CD4-positive, alpha-beta T cell (primary cell): ENCODE measurements at regions not wholly inside any gene's neighbourhood (a gene's known extent, or its start where the extent isn't known, plus 50 kb on each side); places are given as distances from the start of the nearest gene placed in this dataset.

ENCODE experiments used
- ATAC-seq: fragments of 200-7000 bp; cut with Tn5 transposase; one replicate; pipeline ENCODE4 v1.10.0; 2022; ENCODE audit warnings: mild to moderate bottlenecking; ENCODE audit not compliant: poor library complexity
- CTCF ChIA-PET: fragments of 350-600 bp; sonication (Branson Sonifier 250); formaldehyde crosslinking; loops from one replicate; lab custom pipeline; 2021; ENCODE audit warnings: antibody characterized with exemption, inconsistent platforms; lab: Charles Lee
- POLR2A ChIA-PET: fragments of 350-600 bp; sonication (Branson Sonifier 250); formaldehyde crosslinking; loops from one replicate; lab custom pipeline; 2021; ENCODE audit warnings: antibody characterized with exemption, inconsistent platforms; lab: Charles Lee
- DNase-seq, 14 experiments: peaks; one replicate each; pipeline ENCODE4 v3.0.0-alpha.2; 2013 to 2020; ENCODE audit warnings: mixed read lengths in 2 of 14
- H3K27ac ChIP-seq, 2 donors: one replicate each; pipeline versions ENCODE4 v1.5.1 to v1.7.0; 2013; ENCODE audit warnings: low read length in 2 of 2, low read depth in 1 of 2, mild to moderate bottlenecking in 1 of 2
- H3K27me3 ChIP-seq, 2 experiments: 1 replicate in 1 of 2; 2 replicates in 1 of 2; pipeline versions ENCODE4 v1.6.1 to v1.7.0; 2013; ENCODE audit warnings: low read length in 2 of 2, control low read depth in 1 of 2, mild to moderate bottlenecking in 1 of 2, moderate library complexity in 1 of 2; ENCODE audit not compliant: insufficient read depth in 2 of 2, control insufficient read depth in 1 of 2
- H3K36me3 ChIP-seq: one replicate; pipeline ENCODE4 v1.6.1; 2013; ENCODE audit warnings: low read length, control low read depth; ENCODE audit not compliant: insufficient read depth
- H3K4me1 ChIP-seq: one replicate; pipeline ENCODE4 v1.6.1; 2013; ENCODE audit warnings: low read length, control low read depth; ENCODE audit not compliant: insufficient read depth
- H3K4me3 ChIP-seq: one replicate; pipeline ENCODE4 v1.5.1; 2013; ENCODE audit warnings: mild to moderate bottlenecking, low read length, moderate library complexity
- H3K9me3 ChIP-seq, 2 experiments: 1 replicate in 1 of 2; 2 replicates in 1 of 2; pipeline versions ENCODE4 v1.6.1 to v1.7.0; 2013; ENCODE audit warnings: low read length in 2 of 2, mild to moderate bottlenecking in 2 of 2, control low read depth in 1 of 2, moderate library complexity in 1 of 2; ENCODE audit not compliant: control insufficient read depth in 1 of 2, insufficient read depth in 1 of 2
- H3K27ac Mint-ChIP-seq: one replicate; pipeline ENCODE4 v1.8.0; 2020; ENCODE audit warnings: mixed read lengths
- H3K27me3 Mint-ChIP-seq: one replicate; pipeline ENCODE4 v1.8.0; 2021; ENCODE audit warnings: mixed read lengths
- H3K36me3 Mint-ChIP-seq: one replicate; pipeline ENCODE4 v1.8.0; 2021; ENCODE audit warnings: low read depth, mixed read lengths
- H3K4me1 Mint-ChIP-seq: one replicate; pipeline ENCODE4 v1.8.0; 2021; ENCODE audit warnings: low read depth, mixed read lengths
- H3K4me3 Mint-ChIP-seq: one replicate; pipeline ENCODE4 v1.8.0; 2020; ENCODE audit warnings: mild to moderate bottlenecking, mixed read lengths
- H3K9me3 Mint-ChIP-seq: one replicate; pipeline ENCODE4 v1.8.0; 2020; ENCODE audit warnings: mixed read lengths
- intact Hi-C, 2 experiments: fragments of 100-400 bp; cut with DNase I in 1 of 2; cut with micrococcal nuclease in 1 of 2; formaldehyde crosslinking; loops; one replicate each; pipeline versions ENCODE4 v1.15.1 to v1.9.0; 2023 to 2025; cut with DNase I, micrococcal nuclease
- TF ChIP-seq, protein P1 (sequence below): fragments of 200-600 bp; IDR thresholded peaks from one replicate; pipeline ENCODE4 v1.8.0; 2022; ENCODE audit warnings: antibody characterized with exemption, mild to moderate bottlenecking

DNA sequence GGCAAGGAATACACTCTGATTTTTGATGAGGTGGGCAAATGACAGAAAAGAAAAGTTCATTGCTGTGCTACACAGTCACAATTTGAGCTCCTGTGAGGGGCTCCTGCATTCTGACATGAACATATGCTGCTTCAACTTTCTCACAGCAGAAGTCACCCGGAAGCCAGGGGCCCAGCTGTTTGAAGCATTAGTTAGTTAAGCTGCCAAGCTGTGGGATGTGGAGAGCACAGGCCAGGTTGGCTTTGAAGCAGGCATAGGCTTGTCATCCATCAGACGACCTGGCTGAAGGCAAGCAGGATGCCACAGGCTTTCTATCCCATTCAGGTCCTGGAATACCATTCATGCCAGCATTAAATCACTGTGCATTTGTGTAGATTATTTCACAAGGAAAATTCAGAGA is 63.1 kb downstream of the MTNR1B start:
- TF ChIP-seq, protein P1, sequence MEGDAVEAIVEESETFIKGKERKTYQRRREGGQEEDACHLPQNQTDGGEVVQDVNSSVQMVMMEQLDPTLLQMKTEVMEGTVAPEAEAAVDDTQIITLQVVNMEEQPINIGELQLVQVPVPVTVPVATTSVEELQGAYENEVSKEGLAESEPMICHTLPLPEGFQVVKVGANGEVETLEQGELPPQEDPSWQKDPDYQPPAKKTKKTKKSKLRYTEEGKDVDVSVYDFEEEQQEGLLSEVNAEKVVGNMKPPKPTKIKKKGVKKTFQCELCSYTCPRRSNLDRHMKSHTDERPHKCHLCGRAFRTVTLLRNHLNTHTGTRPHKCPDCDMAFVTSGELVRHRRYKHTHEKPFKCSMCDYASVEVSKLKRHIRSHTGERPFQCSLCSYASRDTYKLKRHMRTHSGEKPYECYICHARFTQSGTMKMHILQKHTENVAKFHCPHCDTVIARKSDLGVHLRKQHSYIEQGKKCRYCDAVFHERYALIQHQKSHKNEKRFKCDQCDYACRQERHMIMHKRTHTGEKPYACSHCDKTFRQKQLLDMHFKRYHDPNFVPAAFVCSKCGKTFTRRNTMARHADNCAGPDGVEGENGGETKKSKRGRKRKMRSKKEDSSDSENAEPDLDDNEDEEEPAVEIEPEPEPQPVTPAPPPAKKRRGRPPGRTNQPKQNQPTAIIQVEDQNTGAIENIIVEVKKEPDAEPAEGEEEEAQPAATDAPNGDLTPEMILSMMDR: no peak
- ATAC-seq (no peak), DNase-seq (no peak)
- H3K27ac Mint-ChIP-seq: no peak overlapping the region
- Histone ChIP-seq H3K4me1 (no peaks in the 10 kb centered on the region), H3K4me3 (no peak overlapping the region), H3K36me3 (no peaks in the 10 kb centered on the region), H3K27me3 (no peaks in the 10 kb centered on the region), H3K9me3 (no peaks in the 10 kb centered on the region), H3K27ac (no peak overlapping the region)
- ChIA-PET POLR2A (no interaction called here), CTCF (no interaction called here)
- H3K27me3 Mint-ChIP-seq: no peaks in the 10 kb centered on the region
- H3K9me3 Mint-ChIP-seq: no peaks in the 10 kb centered on the region
- intact Hi-C loops: no loop called here
- H3K36me3 Mint-ChIP-seq: no peaks in the 10 kb centered on the region
- no peak overlapping the region for H3K4me3 Mint-ChIP-seq
- H3K4me1 Mint-ChIP-seq: no peaks in the 10 kb centered on the region

DNA sequence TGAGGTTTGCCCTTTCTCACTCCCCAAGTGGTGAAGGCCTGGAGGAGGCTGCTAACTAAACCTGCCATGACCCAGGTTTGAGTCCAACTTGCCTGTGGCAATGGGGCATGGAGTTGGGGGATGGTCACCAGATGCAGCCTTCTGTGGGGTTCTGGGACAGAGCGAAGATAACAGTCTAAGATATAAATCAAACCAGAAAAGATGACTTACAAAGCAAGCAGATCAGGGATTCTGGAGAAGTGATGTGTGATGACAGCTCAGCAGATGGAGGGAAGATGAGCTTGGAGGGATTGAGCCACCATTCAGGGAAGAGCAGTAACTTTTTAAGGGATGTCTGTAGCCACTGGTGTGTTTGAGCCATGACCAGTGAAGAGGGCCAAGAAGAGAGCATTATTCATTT is 63.6 kb downstream of the MTNR1B start:
- no peaks in the 10 kb centered on the region for H3K36me3 ChIP-seq
- Mint-ChIP-seq H3K9me3 (no peaks in the 10 kb centered on the region), H3K27me3 (no peaks in the 10 kb centered on the region), H3K4me3 (no peak overlapping the region), H3K4me1 (no peaks in the 10 kb centered on the region), H3K27ac (no peak overlapping the region), H3K36me3 (no peaks in the 10 kb centered on the region)
- H3K27ac ChIP-seq: no peak overlapping the region
- intact Hi-C loops: no loop called here
- H3K9me3 ChIP-seq: no peaks in the 10 kb centered on the region
- CTCF ChIA-PET: interaction anchor here (0.6 kb wide), 1 partner anchor 11 kb away, joined by 4 read pairs; no protein-coding TSS in a partner anchor
- TF ChIP-seq, protein P1: no peak
- H3K4me3 ChIP-seq: no peak overlapping the region
- POLR2A ChIA-PET: no interaction called here
- no peaks in the 10 kb centered on the region for H3K4me1 ChIP-seq
- no peaks in the 10 kb centered on the region for H3K27me3 ChIP-seq
- DNase-seq (no peak), ATAC-seq (no peak)

DNA sequence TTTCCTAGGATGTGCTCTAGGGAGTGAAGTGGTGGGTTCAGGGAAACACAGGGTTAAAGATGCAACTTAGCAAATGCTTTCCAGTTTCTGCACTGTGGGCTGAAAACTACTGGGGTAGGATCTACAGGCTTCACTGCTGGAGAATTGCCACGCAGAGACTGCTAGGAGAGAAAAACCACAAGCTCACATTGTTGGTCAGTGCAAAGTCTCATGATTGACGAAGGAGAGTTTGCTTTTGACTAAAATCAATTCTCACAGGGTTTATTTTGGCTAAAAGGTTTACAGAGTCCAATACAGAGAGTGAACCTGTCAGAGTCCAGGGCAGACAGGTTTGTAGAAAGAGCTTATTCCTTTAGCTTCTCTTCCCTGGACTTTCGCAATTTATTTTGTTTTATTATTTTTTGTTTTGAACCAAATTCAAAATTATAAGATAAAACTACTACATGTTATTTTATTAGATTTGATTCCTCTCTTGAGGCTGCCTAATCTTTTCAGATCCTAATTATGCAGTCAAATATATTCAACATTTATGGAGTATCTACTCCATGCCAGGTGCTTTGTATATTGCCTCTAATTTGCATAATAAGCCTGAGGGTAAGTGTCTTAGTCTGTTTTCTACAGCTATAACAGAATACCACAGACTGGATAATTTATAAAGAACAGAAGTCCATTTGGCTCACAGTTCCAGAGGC is 64.7 kb downstream of the MTNR1B start:
- H3K4me1 ChIP-seq: no peaks in the 10 kb centered on the region
- CTCF ChIA-PET: no interaction called here
- H3K27ac ChIP-seq: no peak overlapping the region
- Mint-ChIP-seq H3K9me3 (no peaks in the 10 kb centered on the region), H3K36me3 (no peaks in the 10 kb centered on the region), H3K4me1 (no peaks in the 10 kb centered on the region), H3K4me3 (no peak overlapping the region), H3K27ac (no peak overlapping the region), H3K27me3 (peaks cover 5% of the 10 kb centered on the region)
- DNase-seq (no peak), ATAC-seq (no peak)
- intact Hi-C loops: no loop called here
- no peak overlapping the region for H3K4me3 ChIP-seq
- no peaks in the 10 kb centered on the region for H3K9me3 ChIP-seq
- H3K27me3 ChIP-seq: no peaks in the 10 kb centered on the region
- H3K36me3 ChIP-seq: no peaks in the 10 kb centered on the region
- TF ChIP-seq, protein P1: no peak
- POLR2A ChIA-PET: no interaction called here
